ENCODE measurements at regions not wholly inside any gene's neighbourhood (a gene's known extent, or its start where the extent isn't known, plus 50 kb on each side); places are given as distances from the start of the nearest gene placed in this dataset.

- TF ChIP-seq CTCF (IDR thresholded peaks at IDR 0.05; ENCODE audit: control extremely low read depth in 1 of 3, insufficient read depth in 1 of 3, low read depth in 1 of 3, low read length in 3 of 3) (no peak), CTBP2 (IDR thresholded peaks at IDR 0.05; ENCODE audit: borderline replicate concordance, insufficient read depth, insufficient read length, low read length) (no peak), RNF2 (IDR thresholded peaks at IDR 0.05; ENCODE audit: borderline replicate concordance, low read depth, low read length, missing control alignments, poor library complexity, severe bottlenecking) (no peak), KDM5A (IDR thresholded peaks at IDR 0.05; ENCODE audit: low read length) (no peak), RBBP5 (IDR thresholded peaks at IDR 0.05; ENCODE audit: borderline replicate concordance, low read depth, low read length) (no peak)
- TF ChIP-seq, protein P1, sequence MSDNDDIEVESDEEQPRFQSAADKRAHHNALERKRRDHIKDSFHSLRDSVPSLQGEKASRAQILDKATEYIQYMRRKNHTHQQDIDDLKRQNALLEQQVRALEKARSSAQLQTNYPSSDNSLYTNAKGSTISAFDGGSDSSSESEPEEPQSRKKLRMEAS (IDR thresholded peaks at IDR 0.05), result no peak
These were observed 106.8 kb upstream of the LIFR start for GRCh38 chr5:38663249-38663648.

Data from H1 (cell line).